Immature natural killer cell (primary cell): ENCODE measurements at regions not wholly inside any gene's neighbourhood (a gene's known extent, or its start where the extent isn't known, plus 50 kb on each side); places are given as distances from the start of the nearest gene placed in this dataset.

ENCODE experiments used
- DNase-seq, 3 donors: peaks; one replicate each; pipeline ENCODE4 v3.0.0; 2022; ENCODE audit warnings: mixed read lengths in 1 of 3
- H3K27ac Mint-ChIP-seq, 6 donors: one replicate each; pipeline ENCODE4 v1.8.0; 2020; ENCODE audit warnings: mixed read lengths in 6 of 6, mild to moderate bottlenecking in 5 of 6, inconsistent platforms in 4 of 6, moderate library complexity in 3 of 6
- H3K27me3 Mint-ChIP-seq, 3 donors: one replicate each; pipeline ENCODE4 v1.8.0; 2020 to 2021; ENCODE audit warnings: low read depth in 3 of 3, mild to moderate bottlenecking in 3 of 3, mixed read lengths in 3 of 3, moderate library complexity in 3 of 3, inconsistent platforms in 1 of 3
- H3K36me3 Mint-ChIP-seq, 3 donors: one replicate each; pipeline ENCODE4 v1.8.0; 2020; ENCODE audit warnings: mixed read lengths in 3 of 3, inconsistent platforms in 2 of 3, mild to moderate bottlenecking in 2 of 3
- H3K4me1 Mint-ChIP-seq, 2 donors: one replicate each; pipeline ENCODE4 v1.8.0; 2020; ENCODE audit warnings: inconsistent platforms in 2 of 2, mild to moderate bottlenecking in 2 of 2, mixed read lengths in 2 of 2, moderate library complexity in 1 of 2
- H3K4me3 Mint-ChIP-seq, 5 donors: one replicate each; pipeline ENCODE4 v1.8.0; 2020; ENCODE audit warnings: mild to moderate bottlenecking in 5 of 5, mixed read lengths in 5 of 5, inconsistent platforms in 3 of 5, moderate library complexity in 3 of 5
- H3K9me3 Mint-ChIP-seq, 6 donors: one replicate each; pipeline ENCODE4 v1.8.0; 2020; ENCODE audit warnings: mild to moderate bottlenecking in 6 of 6, mixed read lengths in 6 of 6, inconsistent platforms in 4 of 6, moderate library complexity in 3 of 6

DNA sequence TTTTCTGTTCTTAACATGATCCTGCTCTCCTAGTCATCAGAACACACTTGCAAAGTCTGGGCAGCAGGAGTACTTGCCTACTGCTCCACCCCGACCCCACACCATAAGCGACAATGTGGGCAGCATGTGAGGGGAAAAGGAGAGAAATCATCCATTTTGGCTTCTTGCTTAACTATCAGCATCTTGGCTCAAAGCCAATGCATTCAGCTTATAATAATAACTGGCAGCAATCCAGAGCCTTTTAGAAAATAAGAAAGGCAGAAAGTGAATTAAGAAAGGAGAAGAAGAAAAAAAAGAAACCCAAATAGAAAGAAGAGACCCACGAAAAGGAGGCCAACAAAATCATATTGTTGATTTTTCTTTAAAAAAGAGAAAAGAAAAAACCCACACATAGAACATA is 930.8 kb downstream of the BCL11B start:
- Mint-ChIP-seq H3K27me3 (peaks cover 0 to 6% (median 2%) of the 10 kb centered on the region in 3 donors), H3K4me1 (no peaks in the 10 kb centered on the region), H3K36me3 (no peaks in the 10 kb centered on the region), H3K27ac (no peak overlapping the region), H3K4me3 (no peak overlapping the region), H3K9me3 (peaks cover 0 to 4% (median 0%) of the 10 kb centered on the region in 6 donors)
- no peak for DNase-seq

DNA sequence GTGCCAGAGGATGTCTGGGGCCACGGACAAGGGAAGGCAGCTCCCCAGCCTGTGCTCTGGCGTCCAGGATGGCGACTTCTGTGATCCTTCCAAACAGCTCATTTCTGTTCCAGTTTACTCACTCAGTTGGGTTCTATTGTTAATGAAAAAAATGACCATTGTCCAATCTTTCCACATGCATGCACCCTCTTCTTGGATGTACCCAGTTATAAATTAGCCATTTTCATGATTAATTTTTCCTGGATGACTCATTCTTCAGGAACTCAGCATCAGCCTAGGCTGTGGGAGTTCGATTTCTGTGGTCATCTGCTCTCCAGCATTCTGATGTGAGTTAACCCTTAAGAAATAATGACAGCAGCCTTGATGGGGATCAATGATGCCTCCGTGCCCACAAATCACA is 926.8 kb downstream of the BCL11B start:
- H3K27ac Mint-ChIP-seq: no peak overlapping the region
- no peaks in the 10 kb centered on the region for H3K9me3 Mint-ChIP-seq
- H3K4me3 Mint-ChIP-seq: no peak overlapping the region
- no peaks in the 10 kb centered on the region for H3K4me1 Mint-ChIP-seq
- no peak for DNase-seq
- H3K27me3 Mint-ChIP-seq: peaks cover 0 to 4% (median 2%) of the 10 kb centered on the region in 3 donors
- H3K36me3 Mint-ChIP-seq: no peaks in the 10 kb centered on the region

DNA sequence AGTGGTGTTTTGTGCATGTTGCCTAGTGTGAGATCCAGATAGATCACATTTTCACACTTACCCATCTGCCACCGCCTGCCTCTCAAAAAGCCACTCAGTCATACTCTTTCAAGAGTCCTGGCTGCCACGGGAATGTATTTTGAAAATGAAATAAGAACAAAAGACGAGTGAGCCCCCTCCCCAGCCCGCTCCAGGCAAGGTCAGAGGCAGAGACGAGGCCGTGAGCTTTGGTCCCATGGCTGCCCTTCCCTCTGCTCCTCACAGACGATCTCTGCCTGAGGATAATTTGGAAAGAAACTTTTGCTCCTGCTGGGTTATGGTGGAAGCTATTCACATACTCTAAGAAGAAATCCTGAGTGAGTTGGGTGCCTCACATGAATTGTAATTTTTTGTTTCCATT is 924.3 kb downstream of the BCL11B start:
- H3K27ac Mint-ChIP-seq: no peak overlapping the region
- no peak for DNase-seq

DNA sequence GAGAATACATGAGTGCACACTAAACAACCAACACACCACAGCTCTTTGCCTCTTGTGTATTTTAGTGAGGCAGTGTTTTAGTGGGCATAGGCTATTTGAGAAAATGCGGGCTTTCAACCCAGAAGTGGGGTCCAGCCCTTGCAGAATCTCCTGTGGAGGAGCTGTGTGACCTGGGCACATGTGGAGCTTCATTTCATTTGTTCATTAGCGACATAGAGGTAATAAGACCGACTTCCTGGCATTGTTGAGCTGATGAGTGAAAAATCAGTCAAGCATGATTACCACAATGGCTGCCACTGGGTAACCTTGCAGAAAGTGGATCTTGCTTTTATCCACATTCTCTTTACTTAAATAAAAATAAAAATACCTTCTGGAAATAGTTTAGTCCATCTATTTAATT is 923.5 kb downstream of the BCL11B start:
- no peak overlapping the region for H3K27ac Mint-ChIP-seq

More for the DNA sequence above, 924.3 kb downstream of the BCL11B start:
- H3K4me3 Mint-ChIP-seq: no peak overlapping the region
- peaks cover 0 to 4% (median 4%) of the 10 kb centered on the region in 3 donors for H3K27me3 Mint-ChIP-seq
- no peaks in the 10 kb centered on the region for H3K9me3 Mint-ChIP-seq
- no peaks in the 10 kb centered on the region for H3K36me3 Mint-ChIP-seq
- H3K4me1 Mint-ChIP-seq: no peaks in the 10 kb centered on the region

DNA sequence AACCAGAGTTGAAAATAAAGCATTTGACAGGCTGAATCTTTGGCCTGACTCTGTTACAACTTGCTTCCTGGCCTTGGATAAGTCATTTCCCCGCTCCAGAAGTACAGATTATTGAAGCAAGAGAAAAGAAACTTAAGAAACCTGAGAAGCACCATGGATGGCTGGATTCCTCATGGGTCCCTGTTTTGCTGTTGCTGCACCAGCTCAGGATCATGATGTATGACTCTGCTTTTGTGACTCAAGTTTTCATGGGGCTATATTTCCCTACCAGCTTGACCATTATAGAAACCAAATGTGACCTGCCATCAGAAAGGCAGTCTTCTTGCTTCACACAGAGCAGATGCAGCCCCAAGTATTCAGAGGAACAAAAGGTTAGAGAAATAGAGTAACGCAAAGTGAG is 921.8 kb downstream of the BCL11B start:
- Mint-ChIP-seq H3K9me3 (no peaks in the 10 kb centered on the region), H3K27ac (no peak overlapping the region), H3K36me3 (no peaks in the 10 kb centered on the region), H3K4me3 (no peak overlapping the region), H3K4me1 (no peaks in the 10 kb centered on the region), H3K27me3 (peaks cover 0 to 6% (median 4%) of the 10 kb centered on the region in 3 donors)
- no peak for DNase-seq

More for the DNA sequence above, 923.5 kb downstream of the BCL11B start:
- no peaks in the 10 kb centered on the region for H3K36me3 Mint-ChIP-seq
- H3K4me1 Mint-ChIP-seq: no peaks in the 10 kb centered on the region
- H3K27me3 Mint-ChIP-seq: peaks cover 0 to 4% (median 4%) of the 10 kb centered on the region in 3 donors
- DNase-seq: no peak
- H3K9me3 Mint-ChIP-seq: no peaks in the 10 kb centered on the region
- no peak overlapping the region for H3K4me3 Mint-ChIP-seq

DNA sequence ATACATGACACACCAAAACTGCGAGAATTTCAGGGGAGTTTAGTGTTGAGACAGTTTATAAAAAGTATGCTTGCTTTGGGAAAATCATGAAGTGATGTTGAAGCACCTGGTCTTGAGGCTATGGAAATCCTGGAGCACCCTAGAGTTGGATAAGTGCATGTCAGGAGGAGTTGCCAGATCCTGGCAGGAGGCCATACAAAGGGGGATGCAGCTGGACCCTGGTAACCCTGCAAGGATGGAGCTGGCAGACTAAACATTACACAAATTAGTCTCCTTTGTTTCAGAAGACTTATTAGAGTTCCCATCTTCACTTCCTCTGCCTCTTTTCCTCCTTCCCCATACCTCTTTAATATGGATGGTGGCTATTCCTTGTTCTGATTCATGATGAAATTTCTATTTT is 907.0 kb downstream of the BCL11B start:
- H3K9me3 Mint-ChIP-seq: no peaks in the 10 kb centered on the region
- peaks cover 5 to 9% (median 8%) of the 10 kb centered on the region in 3 donors for H3K27me3 Mint-ChIP-seq
- no peak overlapping the region for H3K27ac Mint-ChIP-seq
- peaks cover 0 to 4% of the 10 kb centered on the region in 2 donors for H3K4me1 Mint-ChIP-seq
- no peaks in the 10 kb centered on the region for H3K36me3 Mint-ChIP-seq
- no peak for DNase-seq
- H3K4me3 Mint-ChIP-seq: no peak overlapping the region

DNA sequence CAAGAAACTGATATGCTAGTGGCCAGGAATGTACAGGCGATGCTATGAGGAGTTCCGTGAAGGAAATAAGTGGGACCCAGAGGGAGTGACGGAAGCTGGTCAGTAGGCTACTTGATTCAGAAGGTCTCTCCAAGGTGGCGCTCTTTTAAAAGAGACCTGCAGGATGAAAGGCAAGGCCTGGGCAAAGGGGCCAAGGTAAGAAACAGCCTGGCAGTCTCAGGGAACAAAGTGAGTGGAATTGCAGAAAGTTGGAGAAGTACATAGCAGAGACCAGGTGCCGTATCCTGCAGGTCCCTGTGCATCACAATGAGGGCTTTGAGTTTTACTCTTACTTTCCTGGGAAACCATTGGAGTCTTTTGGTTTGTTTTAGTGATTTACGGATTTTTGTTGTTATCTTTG is 905.6 kb downstream of the BCL11B start:
- no peaks in the 10 kb centered on the region for H3K9me3 Mint-ChIP-seq
- peaks cover 7 to 11% (median 10%) of the 10 kb centered on the region in 3 donors for H3K27me3 Mint-ChIP-seq
- no peak for DNase-seq
- H3K27ac Mint-ChIP-seq: no peak overlapping the region
- peaks cover 0 to 4% of the 10 kb centered on the region in 2 donors for H3K4me1 Mint-ChIP-seq
- H3K36me3 Mint-ChIP-seq: no peaks in the 10 kb centered on the region
- H3K4me3 Mint-ChIP-seq: no peak overlapping the region

DNA sequence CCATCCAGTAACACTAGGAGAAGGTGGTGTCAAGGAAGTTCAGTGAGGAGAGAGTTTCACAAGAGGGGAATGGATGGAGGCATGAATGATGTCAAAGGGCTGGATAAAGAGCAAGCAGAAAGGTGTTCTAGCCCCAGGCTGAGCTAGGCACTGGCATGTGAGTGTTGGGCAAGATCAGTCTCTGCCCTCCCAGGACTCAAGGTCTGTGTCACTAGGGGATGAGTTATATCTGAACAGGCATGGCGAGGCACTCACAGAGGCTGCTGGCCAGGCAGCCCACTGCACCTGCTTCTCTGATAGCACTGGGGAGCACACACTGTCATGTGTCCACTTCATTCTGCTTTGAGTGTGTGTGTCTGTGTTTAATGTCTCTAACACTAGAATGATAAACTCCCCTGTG is 903.8 kb downstream of the BCL11B start:
- Mint-ChIP-seq H3K4me1 (peaks cover 0 to 4% of the 10 kb centered on the region in 2 donors), H3K4me3 (no peak overlapping the region), H3K27me3 (peaks cover 7 to 10% (median 10%) of the 10 kb centered on the region in 3 donors), H3K9me3 (no peaks in the 10 kb centered on the region), H3K36me3 (no peaks in the 10 kb centered on the region), H3K27ac (no peak overlapping the region)
- DNase-seq: no peak

DNA sequence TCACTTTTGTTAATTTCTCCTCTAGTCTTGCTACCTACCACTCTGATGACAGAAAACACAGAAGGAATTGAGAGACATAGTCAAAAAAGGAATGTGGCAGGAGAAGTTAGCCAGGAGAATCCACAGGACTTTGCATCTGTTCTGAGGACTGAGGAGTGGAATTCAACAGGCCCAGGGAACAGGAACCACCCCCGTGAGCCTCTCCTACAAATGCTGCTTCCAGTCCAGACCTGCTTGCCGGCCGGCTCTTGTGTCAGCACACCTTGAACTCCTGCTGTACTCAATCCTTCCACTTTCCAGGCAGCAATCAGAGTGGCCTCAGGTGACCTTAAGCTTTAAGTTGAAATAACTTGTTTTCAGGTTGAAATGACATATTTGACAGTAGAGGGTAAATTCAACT is 903.1 kb downstream of the BCL11B start:
- no peaks in the 10 kb centered on the region for H3K9me3 Mint-ChIP-seq

DNA sequence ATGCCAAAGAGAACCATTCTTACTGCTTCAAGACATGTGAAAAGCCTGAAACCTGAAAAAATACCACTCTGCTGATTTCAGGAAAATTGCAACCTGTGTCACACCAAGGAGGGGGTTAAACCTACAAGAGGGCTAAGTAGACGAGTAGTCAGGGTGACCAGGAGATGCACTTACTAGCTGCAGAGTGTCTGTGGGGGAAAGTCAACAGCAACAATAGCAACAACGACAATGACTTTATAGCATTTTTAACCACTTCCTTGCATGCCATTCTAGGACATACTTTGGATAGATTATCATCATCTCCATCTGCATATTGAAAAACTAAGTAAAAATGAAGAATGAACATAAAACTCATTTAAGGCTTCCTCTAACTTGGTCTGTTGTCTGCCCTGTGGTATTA is 902.7 kb downstream of the BCL11B start:
- H3K9me3 Mint-ChIP-seq: no peaks in the 10 kb centered on the region
- no peak overlapping the region for H3K4me3 Mint-ChIP-seq
- no peak overlapping the region for H3K27ac Mint-ChIP-seq
- H3K27me3 Mint-ChIP-seq: peaks cover 6 to 12% (median 11%) of the 10 kb centered on the region in 3 donors
- no peaks in the 10 kb centered on the region for H3K36me3 Mint-ChIP-seq
- peaks cover 0 to 4% of the 10 kb centered on the region in 2 donors for H3K4me1 Mint-ChIP-seq
- no peak for DNase-seq

More for the DNA sequence above, 903.1 kb downstream of the BCL11B start:
- Mint-ChIP-seq H3K27me3 (peaks cover 9 to 10% (median 10%) of the 10 kb centered on the region in 3 donors), H3K36me3 (no peaks in the 10 kb centered on the region), H3K27ac (no peak overlapping the region), H3K4me1 (peaks cover 0 to 4% of the 10 kb centered on the region in 2 donors), H3K4me3 (no peak overlapping the region)
- DNase-seq: no peak

DNA sequence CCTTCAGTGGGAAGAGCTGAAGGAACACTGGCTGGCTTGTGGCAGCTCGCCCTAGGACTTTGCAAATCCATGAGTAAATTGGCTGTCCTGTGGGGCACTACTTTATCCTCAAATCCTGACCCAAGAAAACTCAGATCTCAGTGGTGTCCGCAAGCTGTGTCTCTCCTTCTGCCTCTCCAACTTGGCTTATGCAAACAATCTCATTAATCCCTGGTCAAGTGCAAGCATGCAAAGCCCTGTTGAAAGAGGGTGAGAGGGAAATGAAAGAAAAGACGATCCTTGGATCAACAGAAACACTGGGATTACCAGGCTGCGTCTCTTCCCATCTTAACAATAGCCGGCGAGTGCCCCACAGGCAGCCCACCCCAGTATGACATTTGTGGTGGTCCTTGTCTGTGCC is 901.6 kb downstream of the BCL11B start:
- no peak for DNase-seq
- Mint-ChIP-seq H3K27ac (no peak overlapping the region), H3K27me3 (peaks cover 6 to 12% (median 8%) of the 10 kb centered on the region in 3 donors), H3K4me3 (no peak overlapping the region), H3K36me3 (no peaks in the 10 kb centered on the region), H3K9me3 (no peaks in the 10 kb centered on the region), H3K4me1 (peaks cover 0 to 4% of the 10 kb centered on the region in 2 donors)

DNA sequence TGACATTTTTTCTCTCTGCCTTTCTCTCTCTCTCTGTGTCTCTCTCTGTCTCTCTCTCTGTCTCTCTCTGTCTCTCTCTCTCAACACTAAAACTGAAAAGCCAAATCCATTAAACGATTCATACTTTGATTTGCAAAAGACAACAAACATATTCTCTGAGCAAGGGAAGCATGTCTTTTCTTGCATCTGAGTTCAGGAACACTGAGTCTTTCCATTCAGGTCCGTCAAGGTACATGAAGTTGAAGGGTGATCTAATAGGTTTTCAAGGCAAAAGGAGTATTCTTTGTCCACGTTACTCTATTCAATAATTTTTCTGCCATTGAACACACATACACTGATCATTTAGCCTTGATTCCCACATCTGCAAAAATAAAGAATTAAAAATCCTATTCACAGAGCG is 900.9 kb downstream of the BCL11B start:
- Mint-ChIP-seq H3K4me1 (peaks cover 0 to 4% of the 10 kb centered on the region in 2 donors), H3K4me3 (no peak overlapping the region)

DNA sequence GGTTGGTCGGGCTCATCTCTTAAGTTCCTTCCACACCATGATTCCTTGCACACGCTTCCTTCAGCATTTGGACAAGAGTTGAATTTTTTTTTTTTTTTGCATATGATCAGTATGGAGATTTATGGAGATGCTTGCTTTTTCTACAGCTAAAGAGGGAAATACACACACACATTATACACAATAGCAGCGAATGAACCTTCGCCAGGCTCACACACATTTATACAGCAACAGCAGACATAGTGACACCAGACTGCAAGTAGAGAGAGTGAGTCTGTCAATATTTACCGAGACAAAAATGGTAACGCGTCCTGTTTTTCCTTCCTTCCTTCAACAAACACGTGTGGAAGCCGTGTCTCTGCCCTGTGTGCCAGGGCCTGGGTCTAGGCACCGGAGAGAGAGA is 897.9 kb downstream of the BCL11B start:
- H3K4me1 Mint-ChIP-seq: no peaks in the 10 kb centered on the region
- no peaks in the 10 kb centered on the region for H3K36me3 Mint-ChIP-seq
- H3K27ac Mint-ChIP-seq: no peak overlapping the region
- peaks cover 0 to 3% (median 0%) of the 10 kb centered on the region in 6 donors for H3K9me3 Mint-ChIP-seq
- peaks cover 6 to 10% (median 10%) of the 10 kb centered on the region in 3 donors for H3K27me3 Mint-ChIP-seq
- no peak overlapping the region for H3K4me3 Mint-ChIP-seq
- DNase-seq: no peak

More for the DNA sequence above, 900.9 kb downstream of the BCL11B start:
- no peak overlapping the region for H3K27ac Mint-ChIP-seq
- H3K36me3 Mint-ChIP-seq: no peaks in the 10 kb centered on the region
- peaks cover 6 to 12% (median 8%) of the 10 kb centered on the region in 3 donors for H3K27me3 Mint-ChIP-seq
- H3K9me3 Mint-ChIP-seq: no peaks in the 10 kb centered on the region
- no peak for DNase-seq

DNA sequence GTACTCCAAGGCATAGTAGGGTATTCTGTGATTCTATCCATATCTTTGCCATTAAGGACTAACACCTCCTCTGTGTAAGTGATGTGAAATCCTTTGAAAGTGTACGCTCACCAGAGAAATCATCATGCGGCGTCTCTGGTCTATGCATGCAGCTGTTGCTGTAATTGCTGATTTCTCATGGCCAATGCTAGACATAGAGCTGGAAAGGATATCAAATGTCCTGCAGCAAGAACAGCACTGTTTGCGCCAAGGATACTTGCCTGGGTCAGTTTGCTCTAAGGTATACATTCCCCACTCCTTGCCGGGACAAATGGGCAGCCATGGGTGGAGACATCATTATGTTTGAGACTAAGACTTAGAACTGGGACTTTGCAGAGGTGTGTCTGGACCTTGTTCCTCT is 896.4 kb downstream of the BCL11B start:
- Mint-ChIP-seq H3K36me3 (no peaks in the 10 kb centered on the region), H3K27me3 (peaks cover 5 to 12% (median 10%) of the 10 kb centered on the region in 3 donors), H3K9me3 (peaks cover 0 to 3% (median 0%) of the 10 kb centered on the region in 6 donors), H3K27ac (no peak overlapping the region), H3K4me3 (no peak overlapping the region), H3K4me1 (no peaks in the 10 kb centered on the region)
- DNase-seq: no peak

DNA sequence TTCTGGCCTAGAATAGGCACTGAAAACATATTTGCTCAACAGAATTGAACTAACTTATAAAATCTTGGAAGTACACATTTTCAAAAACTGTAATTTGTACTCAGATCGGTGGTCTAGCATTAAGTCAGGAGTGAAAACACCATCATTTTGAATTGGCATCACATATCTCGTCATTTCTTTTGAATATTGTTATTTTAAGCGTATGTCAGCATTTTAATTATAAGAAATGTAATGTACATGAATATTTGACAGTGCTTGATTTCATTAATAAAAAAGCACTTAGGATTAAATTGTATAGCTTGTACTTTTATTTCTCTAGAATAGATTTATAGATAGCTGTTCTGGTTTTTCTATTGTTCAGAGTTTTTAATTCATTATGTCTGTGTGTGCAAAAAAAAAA is 892.2 kb downstream of the BCL11B start:
- Mint-ChIP-seq H3K4me3 (no peak overlapping the region), H3K9me3 (peaks cover 0 to 3% (median 0%) of the 10 kb centered on the region in 6 donors), H3K36me3 (no peaks in the 10 kb centered on the region), H3K27me3 (peaks cover 8 to 12% (median 8%) of the 10 kb centered on the region in 3 donors), H3K27ac (no peak overlapping the region), H3K4me1 (no peaks in the 10 kb centered on the region)
- DNase-seq: no peak
